ENCODE measurements at regions not wholly inside any gene's neighbourhood (a gene's known extent, or its start where the extent isn't known, plus 50 kb on each side); places are given as distances from the start of the nearest gene placed in this dataset.

DNA sequence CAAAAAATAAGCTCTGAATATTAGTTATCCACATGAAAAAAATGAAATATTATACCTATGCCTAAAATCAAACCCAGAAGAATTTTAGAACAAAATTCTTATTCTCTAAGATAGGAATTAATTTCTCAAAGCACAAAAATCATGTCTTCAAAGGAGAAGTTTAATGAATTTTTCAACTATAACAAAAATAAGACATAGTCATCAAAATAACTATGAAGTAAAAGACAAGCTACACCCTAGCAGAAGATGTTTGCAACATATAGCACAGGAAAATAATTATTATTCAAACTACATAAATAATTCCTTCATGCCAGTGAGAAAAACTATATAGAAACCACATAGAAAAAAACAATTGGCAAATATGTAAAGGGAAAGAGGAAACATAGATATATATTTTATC is 1203.6 kb upstream of the GJE1 start:
- no peaks in the 10 kb centered on the region for H3K27me3 ChIP-seq (ENCODE audit: insufficient read depth, low read depth, low read length)
- no peak overlapping the region for H3K4me3 ChIP-seq (ENCODE audit: low read length)
- H3K27ac ChIP-seq (ENCODE audit: low read length) = no peak overlapping the region
- no peak overlapping the region for H3K9ac ChIP-seq (ENCODE audit: low read length)
- H4K20me1 ChIP-seq (ENCODE audit: insufficient read depth) = no peaks in the 10 kb centered on the region
- TF ChIP-seq SMC3 (conservative IDR thresholded peaks at IDR 0.05; ENCODE audit: poor library complexity) (no peak), TAF1 (IDR thresholded peaks at IDR 0.05; ENCODE audit: low read depth) (no peak), RAD21 (conservative IDR thresholded peaks at IDR 0.05) (no peak), MXI1 (conservative IDR thresholded peaks at IDR 0.05; ENCODE audit: poor library complexity, severe bottlenecking) (no peak), EP300 (conservative IDR thresholded peaks at IDR 0.05; ENCODE audit: poor library complexity, severe bottlenecking) (no peak), POLR2AphosphoS5 (IDR thresholded peaks at IDR 0.05) (no peak), EZH2 (IDR thresholded peaks at IDR 0.05; ENCODE audit: borderline replicate concordance, insufficient read depth, low read length, poor library complexity, severe bottlenecking) (no peak)
- TF ChIP-seq, protein P1, sequence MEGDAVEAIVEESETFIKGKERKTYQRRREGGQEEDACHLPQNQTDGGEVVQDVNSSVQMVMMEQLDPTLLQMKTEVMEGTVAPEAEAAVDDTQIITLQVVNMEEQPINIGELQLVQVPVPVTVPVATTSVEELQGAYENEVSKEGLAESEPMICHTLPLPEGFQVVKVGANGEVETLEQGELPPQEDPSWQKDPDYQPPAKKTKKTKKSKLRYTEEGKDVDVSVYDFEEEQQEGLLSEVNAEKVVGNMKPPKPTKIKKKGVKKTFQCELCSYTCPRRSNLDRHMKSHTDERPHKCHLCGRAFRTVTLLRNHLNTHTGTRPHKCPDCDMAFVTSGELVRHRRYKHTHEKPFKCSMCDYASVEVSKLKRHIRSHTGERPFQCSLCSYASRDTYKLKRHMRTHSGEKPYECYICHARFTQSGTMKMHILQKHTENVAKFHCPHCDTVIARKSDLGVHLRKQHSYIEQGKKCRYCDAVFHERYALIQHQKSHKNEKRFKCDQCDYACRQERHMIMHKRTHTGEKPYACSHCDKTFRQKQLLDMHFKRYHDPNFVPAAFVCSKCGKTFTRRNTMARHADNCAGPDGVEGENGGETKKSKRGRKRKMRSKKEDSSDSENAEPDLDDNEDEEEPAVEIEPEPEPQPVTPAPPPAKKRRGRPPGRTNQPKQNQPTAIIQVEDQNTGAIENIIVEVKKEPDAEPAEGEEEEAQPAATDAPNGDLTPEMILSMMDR (IDR thresholded peaks at IDR 0.05; ENCODE audit: poor library complexity, severe bottlenecking) = no peak
- TF ChIP-seq, protein P2, sequence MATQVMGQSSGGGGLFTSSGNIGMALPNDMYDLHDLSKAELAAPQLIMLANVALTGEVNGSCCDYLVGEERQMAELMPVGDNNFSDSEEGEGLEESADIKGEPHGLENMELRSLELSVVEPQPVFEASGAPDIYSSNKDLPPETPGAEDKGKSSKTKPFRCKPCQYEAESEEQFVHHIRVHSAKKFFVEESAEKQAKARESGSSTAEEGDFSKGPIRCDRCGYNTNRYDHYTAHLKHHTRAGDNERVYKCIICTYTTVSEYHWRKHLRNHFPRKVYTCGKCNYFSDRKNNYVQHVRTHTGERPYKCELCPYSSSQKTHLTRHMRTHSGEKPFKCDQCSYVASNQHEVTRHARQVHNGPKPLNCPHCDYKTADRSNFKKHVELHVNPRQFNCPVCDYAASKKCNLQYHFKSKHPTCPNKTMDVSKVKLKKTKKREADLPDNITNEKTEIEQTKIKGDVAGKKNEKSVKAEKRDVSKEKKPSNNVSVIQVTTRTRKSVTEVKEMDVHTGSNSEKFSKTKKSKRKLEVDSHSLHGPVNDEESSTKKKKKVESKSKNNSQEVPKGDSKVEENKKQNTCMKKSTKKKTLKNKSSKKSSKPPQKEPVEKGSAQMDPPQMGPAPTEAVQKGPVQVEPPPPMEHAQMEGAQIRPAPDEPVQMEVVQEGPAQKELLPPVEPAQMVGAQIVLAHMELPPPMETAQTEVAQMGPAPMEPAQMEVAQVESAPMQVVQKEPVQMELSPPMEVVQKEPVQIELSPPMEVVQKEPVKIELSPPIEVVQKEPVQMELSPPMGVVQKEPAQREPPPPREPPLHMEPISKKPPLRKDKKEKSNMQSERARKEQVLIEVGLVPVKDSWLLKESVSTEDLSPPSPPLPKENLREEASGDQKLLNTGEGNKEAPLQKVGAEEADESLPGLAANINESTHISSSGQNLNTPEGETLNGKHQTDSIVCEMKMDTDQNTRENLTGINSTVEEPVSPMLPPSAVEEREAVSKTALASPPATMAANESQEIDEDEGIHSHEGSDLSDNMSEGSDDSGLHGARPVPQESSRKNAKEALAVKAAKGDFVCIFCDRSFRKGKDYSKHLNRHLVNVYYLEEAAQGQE (IDR thresholded peaks at IDR 0.05; ENCODE audit: borderline replicate concordance) = no peak
- no peaks in the 10 kb centered on the region for H3K9me2 ChIP-seq (ENCODE audit: insufficient read depth, low read length)
- no peaks in the 10 kb centered on the region for H3K9me3 ChIP-seq (ENCODE audit: low read length)
- no peaks in the 10 kb centered on the region for H3K36me3 ChIP-seq (ENCODE audit: insufficient read depth, low read length)
- no peaks in the 10 kb centered on the region for H3F3A ChIP-seq (ENCODE audit: insufficient read depth, low read length, poor library complexity, severe bottlenecking)
- no peak overlapping the region for H2AFZ ChIP-seq (ENCODE audit: low read depth, low read length)
- no peak overlapping the region for H3K4me2 ChIP-seq (ENCODE audit: low read length)
- no peaks in the 10 kb centered on the region for H3K79me2 ChIP-seq (replicated peaks; ENCODE audit: insufficient read depth, low read length)

DNA sequence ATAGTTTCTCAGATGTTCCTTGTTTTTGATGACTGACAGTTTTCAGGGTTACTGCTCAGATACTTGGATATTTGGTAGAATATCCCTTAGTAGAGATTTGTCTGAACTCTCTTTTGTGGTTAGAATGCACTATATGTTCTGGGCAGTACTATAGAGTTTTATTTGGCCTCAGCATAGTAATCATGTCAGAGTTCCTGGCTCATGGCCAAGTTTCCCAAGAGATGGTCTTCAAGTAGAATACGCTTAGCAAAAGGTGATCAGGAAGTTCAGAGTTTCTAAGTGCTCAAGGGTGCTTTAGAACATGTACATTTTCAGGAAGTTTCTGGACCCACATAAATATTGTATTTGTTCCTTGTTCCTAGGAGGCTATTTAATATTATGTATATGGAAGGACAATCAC is 1209.7 kb upstream of the GJE1 start:
- no peaks in the 10 kb centered on the region for H4K20me1 ChIP-seq (ENCODE audit: insufficient read depth)
- no peaks in the 10 kb centered on the region for H3F3A ChIP-seq (ENCODE audit: insufficient read depth, low read length, poor library complexity, severe bottlenecking)
- TF ChIP-seq POLR2AphosphoS5 (IDR thresholded peaks at IDR 0.05) = no peak
- TF ChIP-seq EZH2 (IDR thresholded peaks at IDR 0.05; ENCODE audit: borderline replicate concordance, insufficient read depth, low read length, poor library complexity, severe bottlenecking) = no peak
- no peak for TF ChIP-seq SMC3 (conservative IDR thresholded peaks at IDR 0.05; ENCODE audit: poor library complexity)
- TF ChIP-seq, protein P2 (IDR thresholded peaks at IDR 0.05; ENCODE audit: borderline replicate concordance) = no peak
- TF ChIP-seq RAD21 (conservative IDR thresholded peaks at IDR 0.05) = no peak
- no peak for TF ChIP-seq EP300 (conservative IDR thresholded peaks at IDR 0.05; ENCODE audit: poor library complexity, severe bottlenecking)
- H3K27me3 ChIP-seq (ENCODE audit: insufficient read depth, low read depth, low read length) = no peaks in the 10 kb centered on the region
- H3K9me2 ChIP-seq (ENCODE audit: insufficient read depth, low read length) = no peaks in the 10 kb centered on the region
- no peak overlapping the region for H2AFZ ChIP-seq (ENCODE audit: low read depth, low read length)
- H3K4me2 ChIP-seq (ENCODE audit: low read length) = no peak overlapping the region
- H3K4me3 ChIP-seq (ENCODE audit: low read length) = no peak overlapping the region
- no peaks in the 10 kb centered on the region for H3K79me2 ChIP-seq (replicated peaks; ENCODE audit: insufficient read depth, low read length)
- no peak overlapping the region for H3K27ac ChIP-seq (ENCODE audit: low read length)
- H3K36me3 ChIP-seq (ENCODE audit: insufficient read depth, low read length) = no peaks in the 10 kb centered on the region
- H3K9ac ChIP-seq (ENCODE audit: low read length) = no peak overlapping the region
- no peaks in the 10 kb centered on the region for H3K9me3 ChIP-seq (ENCODE audit: low read length)

Measured in neural cell (in vitro differentiated cells).